NOMO-1 (cell line): ENCODE measurements at regions not wholly inside any gene's neighbourhood (a gene's known extent, or its start where the extent isn't known, plus 50 kb on each side); places are given as distances from the start of the nearest gene placed in this dataset.

ENCODE experiments used
- DNase-seq, 2 experiments: peaks; one replicate each; lab custom pipeline; 2025; ENCODE audit not compliant: unreplicated experiment in 2 of 2; lab: John Stamatoyannopoulos, UW

- no peak for DNase-seq
Observed at GRCh38 chr5:166961028-166961427, 1330.4 kb upstream of the WWC1 start.

GRCh38 chr5:166961913-166962312 is 1329.5 kb upstream of the WWC1 start:
- DNase-seq: no peak

- DNase-seq: no peak
Observed at GRCh38 chr5:166962461-166962860, 1329.0 kb upstream of the WWC1 start.

- DNase-seq: no peak
Observed at GRCh38 chr5:166963596-166963995, 1327.8 kb upstream of the WWC1 start.

GRCh38 chr5:166977911-166978422 is 1313.5 kb upstream of the WWC1 start:
- DNase-seq: no peak

GRCh38 chr5:166979307-166979895 is 1312.0 kb upstream of the WWC1 start:
- no peak for DNase-seq

GRCh38 chr5:166980666-166981065 is 1310.8 kb upstream of the WWC1 start:
- DNase-seq: no peak

GRCh38 chr5:166982226-166982625 is 1309.2 kb upstream of the WWC1 start:
- no peak for DNase-seq

- no peak for DNase-seq
Observed at GRCh38 chr5:166991601-166992000, 1299.8 kb upstream of the WWC1 start.

GRCh38 chr5:166992108-166992507 is 1299.3 kb upstream of the WWC1 start:
- DNase-seq: no peak

- DNase-seq: no peak
Observed at GRCh38 chr5:166992874-166993722, 1298.3 kb upstream of the WWC1 start.

- DNase-seq: no peak
Observed at GRCh38 chr5:166994226-166994625, 1297.2 kb upstream of the WWC1 start.

- DNase-seq: no peak
Observed at GRCh38 chr5:167001246-167001645, 1290.2 kb upstream of the WWC1 start.

GRCh38 chr5:167008705-167009104 is 1282.7 kb upstream of the WWC1 start:
- DNase-seq: no peak

- DNase-seq: no peak
Observed at GRCh38 chr5:167011196-167011595, 1280.2 kb upstream of the WWC1 start.

GRCh38 chr5:167012123-167013034 is 1279.1 kb upstream of the WWC1 start:
- DNase-seq: no peak

GRCh38 chr5:167014401-167015056 is 1276.9 kb upstream of the WWC1 start:
- no peak for DNase-seq

- DNase-seq: no peak
Observed at GRCh38 chr5:167020418-167020817, 1271.0 kb upstream of the WWC1 start.

GRCh38 chr5:167029488-167029887 is 1262.0 kb upstream of the WWC1 start:
- DNase-seq: no peak

- DNase-seq: no peak
Observed at GRCh38 chr5:167030500-167031120, 1260.8 kb upstream of the WWC1 start.
